DOHH2 (cell line): ENCODE measurements at regions not wholly inside any gene's neighbourhood (a gene's known extent, or its start where the extent isn't known, plus 50 kb on each side); places are given as distances from the start of the nearest gene placed in this dataset.

ENCODE experiments used
- CTCF ChIP-seq: fragments of 200-600 bp; sonication (generic); IDR thresholded peaks from one replicate; pipeline ENCODE4 v1.5.1; 2014; ENCODE audit warnings: antibody characterized with exemption, mild to moderate bottlenecking, low read depth, low read length; ENCODE audit not compliant: poor library complexity, severe bottlenecking
- EZH2phosphoT487 ChIP-seq: fragments of 200-600 bp; sonication (generic); IDR thresholded peaks from 2 replicates; pipeline ENCODE4 v1.6.1; 2017; ENCODE audit warnings: borderline replicate concordance, mild to moderate bottlenecking, antibody characterized with exemption, low read length, moderate library complexity, mixed read lengths

GRCh38 chr3:18512007-18512406, 86.9 kb upstream of the SATB1 start:
- TF ChIP-seq CTCF (no peak), EZH2phosphoT487 (no peak)
